ENCODE measurements at regions not wholly inside any gene's neighbourhood (a gene's known extent, or its start where the extent isn't known, plus 50 kb on each side); places are given as distances from the start of the nearest gene placed in this dataset.

- Mint-ChIP-seq H3K4me1 (ENCODE audit: low read depth) (peaks cover 11% of the 10 kb centered on the region), H3K4me3 (ENCODE audit: low read depth) (no peak overlapping the region), H3K27me3 (peaks cover 18% of the 10 kb centered on the region), H3K27ac (no peak overlapping the region), H3K36me3 (ENCODE audit: insufficient read depth) (no peaks in the 10 kb centered on the region), H3K9me3 (ENCODE audit: low read depth) (no peaks in the 10 kb centered on the region)
- DNase-seq (ENCODE audit: low spot score, unreplicated experiment) = no peak
- TF ChIP-seq CTCF (IDR thresholded peaks at IDR 0.05; ENCODE audit: unreplicated experiment) = no peak
These were observed 79.0 kb downstream of the C5orf15 start for GRCh38 chr5:133889271-133889905.

DNA sequence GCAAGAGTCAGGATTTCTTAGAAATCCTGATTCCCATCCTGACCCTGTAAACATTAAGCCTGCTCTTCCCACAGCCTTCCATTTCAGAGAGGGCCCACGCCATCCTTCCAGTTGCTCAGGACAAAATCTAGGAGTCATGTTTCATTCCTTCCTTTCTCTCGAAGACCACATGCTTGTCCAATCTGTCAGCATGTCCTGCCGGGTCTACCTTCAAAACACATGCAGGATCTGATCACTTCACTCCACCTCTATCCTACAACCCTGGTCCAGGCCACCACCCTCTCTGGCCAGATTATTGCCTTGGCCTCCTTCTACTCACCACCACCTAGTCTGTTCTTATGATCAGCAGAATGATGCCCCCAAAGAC is 79.8 kb downstream of the C5orf15 start:
- Mint-ChIP-seq H3K4me3 (ENCODE audit: low read depth) (no peak overlapping the region), H3K27ac (no peak overlapping the region), H3K4me1 (ENCODE audit: low read depth) (peaks cover 14% of the 10 kb centered on the region), H3K27me3 (peaks cover 17% of the 10 kb centered on the region), H3K36me3 (ENCODE audit: insufficient read depth) (no peaks in the 10 kb centered on the region), H3K9me3 (ENCODE audit: low read depth) (no peaks in the 10 kb centered on the region)
- no peak for DNase-seq (ENCODE audit: low spot score, unreplicated experiment)
- no peak for TF ChIP-seq CTCF (IDR thresholded peaks at IDR 0.05; ENCODE audit: unreplicated experiment)

DNA sequence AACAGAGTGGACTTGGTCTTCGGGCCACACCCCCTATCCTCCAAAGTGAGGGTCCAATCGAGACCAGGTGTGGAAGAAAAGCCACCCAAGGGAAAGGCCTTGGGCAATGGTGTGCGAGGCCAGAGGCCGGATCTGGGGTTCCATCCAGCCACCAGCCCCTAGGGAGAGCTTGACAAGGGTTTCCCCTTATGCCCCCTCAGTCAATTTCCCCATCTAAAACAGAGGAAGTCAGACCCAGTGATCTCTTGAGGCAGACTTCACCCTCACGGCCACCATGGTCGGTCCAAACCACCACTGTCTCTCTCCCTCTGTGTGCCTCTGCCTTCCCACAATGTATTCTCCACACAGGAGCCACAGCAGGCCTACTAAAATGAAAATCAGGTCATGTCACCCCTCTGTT is 82.9 kb downstream of the C5orf15 start:
- H3K4me3 Mint-ChIP-seq (ENCODE audit: low read depth) = no peak overlapping the region
- no peak overlapping the region for H3K27ac Mint-ChIP-seq
- H3K9me3 Mint-ChIP-seq (ENCODE audit: low read depth) = no peaks in the 10 kb centered on the region
- H3K4me1 Mint-ChIP-seq (ENCODE audit: low read depth) = peaks cover 27% of the 10 kb centered on the region
- no peaks in the 10 kb centered on the region for H3K36me3 Mint-ChIP-seq (ENCODE audit: insufficient read depth)
- peaks cover 28% of the 10 kb centered on the region for H3K27me3 Mint-ChIP-seq
- no peak for TF ChIP-seq CTCF (IDR thresholded peaks at IDR 0.05; ENCODE audit: unreplicated experiment)
- DNase-seq (ENCODE audit: low spot score, unreplicated experiment) = no peak

DNA sequence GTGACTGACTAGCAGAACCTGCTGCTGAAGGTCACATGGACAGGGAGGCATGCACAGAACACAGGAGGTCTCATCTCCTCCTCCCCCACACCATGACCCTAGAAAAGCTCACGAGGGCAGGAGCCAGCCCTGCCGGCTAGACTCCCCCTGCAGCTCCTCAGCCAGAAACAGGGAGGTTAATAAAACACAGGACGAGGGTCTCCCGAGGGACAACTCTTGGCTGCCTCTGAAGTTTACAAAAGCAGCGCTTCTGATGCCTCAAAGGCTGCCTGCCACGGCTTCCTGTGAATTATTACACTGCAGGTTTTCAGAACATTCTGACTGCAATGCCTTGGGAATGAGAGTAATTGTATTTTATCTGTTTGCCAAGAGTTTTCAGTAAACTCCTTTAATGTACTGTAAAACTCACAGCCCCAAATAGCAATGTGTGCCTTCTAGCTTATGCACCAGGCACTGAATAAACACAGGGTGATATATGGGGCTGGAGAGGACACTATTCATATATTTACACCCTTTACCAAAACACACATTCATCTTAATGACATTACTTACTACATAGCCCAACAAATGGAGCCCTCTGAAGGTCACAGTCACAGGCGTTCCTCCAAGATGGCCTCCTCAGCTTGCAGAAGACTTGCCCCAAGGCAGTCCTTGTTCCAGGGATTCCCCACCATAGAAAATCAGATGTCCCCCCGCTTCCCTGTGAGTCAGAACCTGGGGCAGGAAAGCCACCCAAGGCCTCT is 83.7 kb downstream of the C5orf15 start:
- no peak overlapping the region for H3K4me3 Mint-ChIP-seq (ENCODE audit: low read depth)
- no peak for TF ChIP-seq CTCF (IDR thresholded peaks at IDR 0.05; ENCODE audit: unreplicated experiment)
- H3K36me3 Mint-ChIP-seq (ENCODE audit: insufficient read depth) = no peaks in the 10 kb centered on the region
- H3K27me3 Mint-ChIP-seq = peaks cover 25% of the 10 kb centered on the region
- no peaks in the 10 kb centered on the region for H3K9me3 Mint-ChIP-seq (ENCODE audit: low read depth)
- H3K4me1 Mint-ChIP-seq (ENCODE audit: low read depth) = peaks cover 27% of the 10 kb centered on the region
- no peak for DNase-seq (ENCODE audit: low spot score, unreplicated experiment)
- peak overlapping the region; percentile 17 for H3K27ac Mint-ChIP-seq

DNA sequence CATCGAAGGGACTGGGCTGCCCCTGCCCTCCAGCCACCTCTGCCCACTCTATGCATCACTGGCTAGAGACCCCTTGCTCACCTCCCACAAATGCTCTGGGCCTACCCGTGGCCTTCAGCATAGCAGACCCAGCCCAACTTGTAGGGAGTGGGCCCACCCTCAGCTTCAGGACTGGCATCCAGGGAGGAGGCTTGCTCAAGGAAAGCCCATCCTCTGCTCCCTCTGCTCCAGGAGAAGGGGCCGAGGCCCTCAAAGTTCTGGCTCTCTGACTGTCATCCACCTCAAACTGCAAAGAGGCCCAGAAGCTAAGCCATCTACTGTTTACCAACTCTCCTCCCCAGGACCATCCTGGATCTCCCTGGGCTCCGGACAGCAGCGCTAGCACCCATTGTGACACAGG is 84.5 kb downstream of the C5orf15 start:
- Mint-ChIP-seq H3K4me1 (ENCODE audit: low read depth) (peaks cover 27% of the 10 kb centered on the region), H3K27ac (no peak overlapping the region)

More for the DNA sequence above, 84.5 kb downstream of the C5orf15 start:
- DNase-seq (ENCODE audit: low spot score, unreplicated experiment) = no peak
- peaks cover 27% of the 10 kb centered on the region for H3K27me3 Mint-ChIP-seq
- H3K9me3 Mint-ChIP-seq (ENCODE audit: low read depth) = no peaks in the 10 kb centered on the region
- H3K4me3 Mint-ChIP-seq (ENCODE audit: low read depth) = no peak overlapping the region
- TF ChIP-seq CTCF (IDR thresholded peaks at IDR 0.05; ENCODE audit: unreplicated experiment) = no peak
- H3K36me3 Mint-ChIP-seq (ENCODE audit: insufficient read depth) = no peaks in the 10 kb centered on the region

Data from progenitor cell of endocrine pancreas (in vitro differentiated cells).